HG03457 (cell line): ENCODE measurements at regions not wholly inside any gene's neighbourhood (a gene's known extent, or its start where the extent isn't known, plus 50 kb on each side); places are given as distances from the start of the nearest gene placed in this dataset.
"Not testable (repeated sequence)": the region's sequence is repeated elsewhere in the genome, so short reads cannot be mapped to it uniquely, and the experiment has no call there.

Experiments used
- ATAC-seq: cut with Tn5 transposase; IDR thresholded peaks from one replicate; pipeline ENCODE4 v1.9.1; 2021; ENCODE audit warnings: moderate number of reproducible peaks; ENCODE audit not compliant: unreplicated experiment

GRCh38 chr16:13697013-13697412, 222.9 kb upstream of the ERCC4 start:
- ATAC-seq, result no peak

- ATAC-seq, result no peak
These were observed 222.4 kb upstream of the ERCC4 start for GRCh38 chr16:13697568-13697967.

GRCh38 chr16:13702614-13703013, 217.3 kb upstream of the ERCC4 start:
- ATAC-seq, result no peak

- no peak for ATAC-seq
These were observed 211.4 kb upstream of the ERCC4 start for GRCh38 chr16:13708347-13709120.

- no peak for ATAC-seq
These were observed 201.2 kb upstream of the ERCC4 start for GRCh38 chr16:13718748-13719147.

GRCh38 chr16:13727943-13728342, 192.0 kb upstream of the ERCC4 start:
- ATAC-seq, result no peak

GRCh38 chr16:13733561-13733960, 186.4 kb upstream of the ERCC4 start:
- ATAC-seq, result no peak

GRCh38 chr16:13739621-13740373, 180.2 kb upstream of the ERCC4 start:
- ATAC-seq, result not testable (repeated sequence)

GRCh38 chr16:13742928-13743327, 177.0 kb upstream of the ERCC4 start:
- no peak for ATAC-seq

GRCh38 chr16:13743571-13743970, 176.4 kb upstream of the ERCC4 start:
- ATAC-seq, result no peak

GRCh38 chr16:13756411-13757140, 163.4 kb upstream of the ERCC4 start:
- no peak for ATAC-seq

- ATAC-seq, result no peak
These were observed 153.6 kb upstream of the ERCC4 start for GRCh38 chr16:13766334-13766733.

- ATAC-seq, result no peak
These were observed 152.7 kb upstream of the ERCC4 start for GRCh38 chr16:13767215-13767614.

- no peak for ATAC-seq
These were observed 151.5 kb upstream of the ERCC4 start for GRCh38 chr16:13768471-13768870.

GRCh38 chr16:13770436-13770835, 149.5 kb upstream of the ERCC4 start:
- no peak for ATAC-seq

GRCh38 chr16:13772782-13773181, 147.2 kb upstream of the ERCC4 start:
- no peak for ATAC-seq

GRCh38 chr16:13779676-13780075, 140.3 kb upstream of the ERCC4 start:
- ATAC-seq, result no peak

- ATAC-seq, result no peak
These were observed 139.4 kb upstream of the ERCC4 start for GRCh38 chr16:13780406-13781168.

GRCh38 chr16:13781169-13781564, 138.8 kb upstream of the ERCC4 start:
- no peak for ATAC-seq

GRCh38 chr16:13781575-13782338, 138.2 kb upstream of the ERCC4 start:
- ATAC-seq, result no peak
